ENCODE measurements at regions not wholly inside any gene's neighbourhood (a gene's known extent, or its start where the extent isn't known, plus 50 kb on each side); places are given as distances from the start of the nearest gene placed in this dataset.
"Not testable (repeated sequence)": the region's sequence is repeated elsewhere in the genome, so short reads cannot be mapped to it uniquely, and the experiment has no call there.

DNA sequence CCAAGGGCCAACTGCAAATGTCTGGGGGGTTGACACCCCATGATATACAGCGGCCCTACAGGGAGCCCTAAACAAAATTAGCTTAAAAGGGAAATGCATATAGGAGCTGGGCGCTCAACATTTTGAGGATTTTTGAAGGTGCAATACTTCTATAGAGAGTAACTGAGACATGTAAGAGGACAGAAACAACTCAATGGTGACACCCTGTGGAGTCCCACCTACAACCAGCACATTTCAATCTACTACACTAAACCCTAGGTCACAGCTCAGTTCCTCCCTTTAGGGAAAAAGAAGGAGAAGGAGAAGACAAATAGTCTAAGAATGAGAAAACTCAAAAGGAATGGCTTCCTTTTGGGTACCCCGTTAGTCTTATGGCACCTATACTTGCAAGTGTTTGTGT lies 1010.5 kb upstream of the NOVA1 start:
- DNase-seq (ENCODE audit: low read depth), result no peak

GRCh38 chr14:27612121-27612520 lies 1014.3 kb upstream of the NOVA1 start:
- DNase-seq (ENCODE audit: low read depth), result no peak

DNA sequence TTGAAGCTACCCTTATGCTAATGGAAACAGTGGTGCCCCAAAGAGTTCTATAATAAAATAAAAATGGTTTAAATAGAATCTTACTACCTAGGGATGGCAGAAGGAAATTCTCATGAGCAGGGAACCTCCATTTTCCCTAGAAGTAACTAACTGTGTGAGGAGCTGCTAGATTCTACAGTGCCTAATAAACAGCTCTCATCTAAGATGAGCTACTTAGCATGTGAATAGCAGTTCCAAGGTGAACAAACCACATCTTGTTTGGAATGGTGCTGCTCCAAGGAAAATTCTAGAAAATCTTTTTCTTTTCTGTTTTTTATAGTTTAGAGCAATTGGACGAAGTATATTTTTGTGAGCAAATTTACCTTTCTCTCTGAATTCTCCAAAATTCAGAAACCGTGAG lies 1015.3 kb upstream of the NOVA1 start:
- DNase-seq (ENCODE audit: low read depth), result no peak

DNA sequence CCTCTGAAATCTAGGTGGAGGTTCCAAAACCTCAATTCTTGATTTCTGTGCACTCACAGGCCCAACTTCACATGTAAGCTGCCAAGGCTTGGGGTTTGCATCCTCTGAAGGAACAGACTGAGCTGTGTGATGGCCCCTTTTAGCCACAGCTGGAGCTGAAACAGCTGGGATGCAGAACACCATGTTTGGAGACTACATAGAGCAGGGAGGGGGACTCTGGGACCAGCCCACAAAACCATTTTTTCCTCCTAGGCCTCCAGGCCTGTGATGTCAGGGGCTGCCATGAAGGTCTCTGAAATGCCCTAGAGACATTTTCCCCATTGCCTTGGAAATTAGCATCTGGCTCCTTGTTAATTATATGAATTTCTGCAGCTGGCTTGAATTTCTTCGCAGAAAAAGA lies 1025.9 kb upstream of the NOVA1 start:
- DNase-seq (ENCODE audit: low read depth), result no peak

GRCh38 chr14:27634056-27634970 lies 1036.5 kb upstream of the NOVA1 start:
- no peak for DNase-seq (ENCODE audit: low read depth)

DNA sequence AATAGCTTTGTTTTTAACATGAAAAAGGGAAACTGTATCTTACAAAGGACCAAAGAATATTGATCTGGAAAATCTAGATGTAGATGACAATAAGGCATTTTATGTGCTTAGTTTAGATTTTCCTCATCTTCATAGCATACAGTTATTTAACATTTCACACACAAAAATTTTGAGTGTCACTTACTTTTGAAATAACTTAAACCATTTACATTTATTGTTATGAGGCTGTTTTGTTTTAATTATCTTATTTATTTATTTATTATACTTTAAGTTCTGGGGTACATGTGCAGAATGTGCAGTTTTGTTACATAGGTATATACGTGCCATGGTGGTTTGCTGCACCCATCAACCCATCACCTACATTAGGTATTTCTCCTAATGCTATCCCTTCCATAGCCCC lies 1042.9 kb upstream of the NOVA1 start:
- not testable (repeated sequence) for DNase-seq (ENCODE audit: low read depth)

- DNase-seq (ENCODE audit: low read depth), result no peak
Observed at GRCh38 chr14:27642251-27642866, 1044.5 kb upstream of the NOVA1 start.

DNA sequence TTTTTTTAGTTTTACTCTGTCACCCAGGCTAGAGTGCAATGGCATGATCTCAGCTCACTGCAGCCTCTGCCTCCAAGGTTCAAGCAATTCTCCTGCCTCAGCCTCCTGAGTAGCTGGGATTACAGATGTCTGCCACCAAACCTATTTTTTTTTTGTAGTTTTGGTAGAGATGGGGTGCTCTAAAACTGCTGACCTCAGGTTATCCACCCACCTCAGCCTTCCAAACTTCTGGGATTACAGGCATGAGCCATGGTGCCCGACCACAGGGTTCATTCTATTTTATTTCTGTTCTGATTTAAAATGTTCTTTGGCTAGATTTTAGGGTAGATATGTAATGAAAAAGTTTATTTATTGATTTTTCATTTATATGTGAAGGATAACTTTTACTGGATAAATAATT lies 1062.8 kb upstream of the NOVA1 start:
- no peak for DNase-seq (ENCODE audit: low read depth)

DNA sequence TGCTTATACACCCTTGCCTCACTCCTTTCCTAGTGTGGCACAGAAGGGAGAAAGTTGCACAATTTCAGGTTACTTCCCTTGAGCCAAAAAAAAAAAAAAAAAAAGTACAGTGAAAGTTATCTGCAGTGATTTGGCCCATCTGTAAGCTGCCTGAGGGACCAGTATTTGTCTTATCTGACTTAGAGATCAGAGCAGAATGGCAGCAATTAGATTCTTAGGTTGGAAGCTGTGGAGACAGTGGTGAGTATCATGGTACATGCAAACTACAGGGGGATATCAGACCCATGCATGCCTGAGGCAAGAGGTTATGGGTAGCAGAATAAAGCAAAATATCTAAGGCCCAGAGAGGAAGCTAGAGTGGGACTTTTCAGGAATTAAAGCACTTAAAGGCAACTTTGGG lies 1070.7 kb upstream of the NOVA1 start:
- DNase-seq (ENCODE audit: low read depth), result no peak

GRCh38 chr14:27672047-27672446 lies 1074.2 kb upstream of the NOVA1 start:
- DNase-seq (ENCODE audit: low read depth), result no peak

GRCh38 chr14:27672811-27673737 lies 1075.2 kb upstream of the NOVA1 start:
- DNase-seq (ENCODE audit: low read depth), result not testable (repeated sequence)

DNA sequence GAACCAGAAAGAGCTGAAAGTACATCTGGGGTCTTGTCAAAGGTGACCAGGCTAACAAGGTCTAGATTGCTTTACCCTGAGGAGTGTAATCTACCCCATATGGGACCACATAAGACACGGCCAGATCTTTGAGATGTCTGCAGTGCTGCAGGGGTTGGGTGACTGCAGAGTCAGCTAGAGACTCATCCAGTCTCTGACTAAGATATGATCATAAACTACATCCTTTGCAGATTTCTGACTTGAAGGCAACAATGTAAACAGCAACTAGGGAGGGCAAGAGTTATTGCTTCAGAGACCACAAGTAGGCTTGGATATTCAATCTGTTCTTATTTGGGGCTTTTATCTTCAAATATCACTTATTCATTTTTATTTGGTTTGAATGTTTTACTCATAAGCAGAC lies 1080.5 kb upstream of the FOXG1 start:
- no peak for DNase-seq (ENCODE audit: low read depth)

DNA sequence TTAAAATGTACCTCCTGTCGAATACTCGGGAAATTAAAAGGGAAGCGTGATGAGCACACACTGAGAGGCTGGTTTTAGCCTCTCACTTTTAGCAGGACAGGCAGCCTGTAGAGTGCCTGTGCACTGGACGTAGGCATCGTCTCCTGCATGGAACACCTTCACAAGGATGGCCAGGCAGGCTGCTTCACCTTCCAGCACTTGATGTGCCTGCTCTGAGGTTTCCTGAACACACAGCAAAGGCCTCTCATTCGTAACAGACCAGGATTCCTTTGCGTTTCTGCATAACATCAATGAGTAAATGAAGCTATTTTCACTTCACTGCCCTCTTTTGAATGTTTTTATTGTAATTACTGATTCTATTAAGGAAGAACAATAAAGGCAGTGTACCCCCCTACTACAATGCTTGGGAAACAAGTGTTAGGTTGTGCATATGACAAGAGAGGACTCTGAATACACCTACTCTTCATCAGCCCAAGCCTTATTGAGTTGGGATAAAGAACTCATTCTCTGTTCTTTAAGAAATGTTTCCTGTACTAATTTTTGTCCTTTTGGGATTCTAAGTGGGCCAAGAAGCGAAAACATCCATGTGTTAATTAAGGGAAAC lies 1077.6 kb upstream of the FOXG1 start:
- DNase-seq (ENCODE audit: low read depth), result no peak

DNA sequence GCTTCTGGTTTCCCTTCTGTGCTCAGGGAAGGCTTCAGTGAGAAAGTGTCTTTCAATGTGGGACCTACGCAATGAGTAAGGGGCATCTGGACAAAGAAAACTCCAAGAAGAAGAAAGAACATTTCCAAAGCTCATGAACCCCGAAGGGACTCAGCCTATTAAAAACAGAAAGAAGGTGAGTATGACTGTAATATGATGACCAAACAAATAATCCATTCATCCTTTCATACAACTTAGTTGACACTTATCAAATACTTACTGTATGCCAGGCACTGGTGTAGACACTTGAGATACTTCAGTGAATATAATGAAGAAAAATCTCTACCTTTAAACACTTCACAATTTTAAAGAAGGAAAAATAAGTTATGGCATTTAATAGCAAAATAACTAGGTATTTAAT lies 1054.2 kb upstream of the FOXG1 start:
- DNase-seq (ENCODE audit: low read depth), result no peak

DNA sequence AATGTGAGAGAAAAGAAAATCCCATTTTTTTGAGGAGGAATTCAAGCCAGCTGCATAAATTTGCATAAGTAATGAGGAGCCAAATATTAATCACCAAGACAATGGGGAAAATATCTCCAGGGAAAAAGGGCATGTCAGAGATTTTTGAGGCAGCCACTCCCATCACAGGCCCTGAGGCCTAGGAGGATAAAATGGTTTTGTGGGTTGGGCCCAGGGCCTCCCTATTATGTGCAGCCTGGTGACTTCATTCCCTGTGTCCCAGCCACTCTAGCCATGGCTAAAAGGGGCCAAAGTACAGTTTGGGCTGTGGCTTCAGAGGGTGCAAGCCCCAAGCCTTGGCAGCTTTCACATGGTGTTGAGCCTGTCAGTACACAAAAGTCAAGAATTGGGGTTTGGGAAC lies 1051.0 kb upstream of the FOXG1 start:
- no peak for DNase-seq (ENCODE audit: low read depth)

GRCh38 chr14:27721760-27722159 lies 1044.8 kb upstream of the FOXG1 start:
- DNase-seq (ENCODE audit: low read depth), result no peak

DNA sequence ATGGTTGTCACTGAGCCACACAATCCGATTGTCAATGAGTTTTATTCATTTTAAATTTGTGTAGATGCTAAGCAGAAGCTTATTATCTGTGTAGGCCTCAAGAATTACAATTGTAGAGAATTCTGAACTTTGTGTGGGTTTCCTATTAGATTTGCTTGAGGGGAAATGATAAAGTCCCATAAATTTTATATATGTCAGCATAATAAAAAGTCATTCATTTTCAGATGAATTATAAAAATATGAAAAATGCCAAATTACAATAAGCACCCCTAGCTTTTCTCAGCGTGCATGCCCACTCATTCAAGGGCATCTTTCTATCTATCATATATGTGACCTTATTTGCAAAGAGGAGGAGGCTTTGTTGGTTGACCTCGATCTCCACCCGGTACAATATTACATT lies 1041.1 kb upstream of the FOXG1 start:
- DNase-seq (ENCODE audit: low read depth), result no peak

GRCh38 chr14:27727251-27727770 lies 1039.3 kb upstream of the FOXG1 start:
- DNase-seq (ENCODE audit: low read depth), result no peak

DNA sequence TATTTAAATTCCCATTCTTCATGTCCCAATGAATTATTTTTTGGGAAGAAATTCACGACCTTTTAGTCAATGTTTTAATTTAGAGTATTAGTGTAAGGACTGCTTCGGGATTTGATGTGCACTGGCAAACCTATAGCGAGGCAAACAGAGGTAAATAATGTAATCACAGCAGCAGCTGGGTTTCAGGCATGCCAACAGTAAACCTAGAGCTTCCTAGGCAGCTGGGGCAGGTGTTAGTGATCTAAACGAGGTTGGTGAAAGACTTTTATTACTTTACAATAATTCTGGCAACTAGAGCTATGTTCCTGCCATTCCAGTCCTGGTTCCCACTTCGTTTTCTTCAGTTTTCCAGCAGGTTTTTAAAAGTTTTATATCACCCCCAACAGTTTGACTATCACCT lies 1036.4 kb upstream of the FOXG1 start:
- no peak for DNase-seq (ENCODE audit: low read depth)

DNA sequence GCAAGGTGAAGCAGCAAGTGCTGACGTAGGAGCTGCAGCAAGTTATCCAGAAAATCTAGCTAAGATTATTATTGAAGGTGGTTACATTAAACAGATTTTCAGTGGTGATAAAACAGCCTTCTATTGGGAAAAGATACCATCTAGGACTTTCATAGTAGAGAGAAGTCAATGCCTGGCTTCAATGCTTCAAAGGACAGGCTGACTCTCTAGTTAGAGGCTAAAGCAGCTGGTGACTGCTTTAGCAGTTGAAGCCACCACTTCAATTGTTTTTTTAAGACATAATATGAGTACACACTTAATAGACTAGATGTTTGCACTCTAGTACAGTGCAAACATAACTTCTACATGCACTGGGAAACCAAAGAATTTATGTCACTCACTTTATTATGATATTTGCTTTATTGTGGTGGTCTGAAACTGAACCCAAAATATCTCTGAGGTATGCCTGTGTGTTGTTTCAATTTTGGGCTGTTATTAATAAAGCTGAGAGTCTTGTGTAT lies 1026.9 kb upstream of the FOXG1 start:
- DNase-seq (ENCODE audit: low read depth), result no peak

DNA sequence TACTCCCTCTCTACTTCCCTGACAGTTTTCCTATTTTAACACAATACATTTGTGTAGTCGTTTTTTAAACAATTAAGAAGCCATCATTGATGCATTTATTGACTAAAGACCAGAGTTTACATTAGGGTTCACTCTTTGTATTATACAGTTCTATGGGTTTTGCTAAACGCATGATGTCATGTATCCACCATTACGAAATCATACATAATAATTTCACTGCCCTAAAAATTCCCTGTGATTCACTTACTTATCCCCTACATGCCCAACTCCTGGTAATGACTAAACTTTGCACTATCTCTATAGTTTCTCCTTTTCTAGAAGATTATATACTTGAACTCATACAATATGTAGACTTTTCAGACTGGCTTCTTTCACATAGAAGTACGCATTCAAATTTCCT lies 1016.5 kb upstream of the FOXG1 start:
- no peak for DNase-seq (ENCODE audit: low read depth)

- not testable (repeated sequence) for DNase-seq (ENCODE audit: low read depth)
Observed at GRCh38 chr14:27757642-27758041, 1008.9 kb upstream of the FOXG1 start.
